Trophoblast cell (in vitro differentiated cells and primary cell): ENCODE measurements at regions not wholly inside any gene's neighbourhood (a gene's known extent, or its start where the extent isn't known, plus 50 kb on each side); places are given as distances from the start of the nearest gene placed in this dataset.

ENCODE experiments used
- DNase-seq, 2 donors: peaks; one replicate each; pipeline ENCODE4 v3.0.0-alpha.2; 2016
- H2AFZ ChIP-seq: 2 replicates; pipeline ENCODE4 v1.6.1; 2013; ENCODE audit warnings: low read length, moderate library complexity, mild to moderate bottlenecking; ENCODE audit not compliant: insufficient read depth, poor library complexity
- H2AK5ac ChIP-seq: 2 replicates; pipeline ENCODE4 v1.6.1; 2013; ENCODE audit warnings: mild to moderate bottlenecking, low read length
- H2BK120ac ChIP-seq: 2 replicates; pipeline ENCODE4 v1.6.1; 2013; ENCODE audit warnings: low read length, mild to moderate bottlenecking, moderate library complexity; ENCODE audit not compliant: insufficient read depth, poor library complexity
- H2BK12ac ChIP-seq: 2 replicates; pipeline ENCODE4 v1.6.1; 2013; ENCODE audit warnings: mild to moderate bottlenecking, low read length, moderate library complexity
- H2BK5ac ChIP-seq: 2 replicates; pipeline ENCODE4 v1.6.1; 2013; ENCODE audit warnings: low read length, low read depth, moderate library complexity, mild to moderate bottlenecking; ENCODE audit not compliant: poor library complexity
- H3K14ac ChIP-seq: 2 replicates; pipeline ENCODE4 v1.6.1; 2013; ENCODE audit warnings: mild to moderate bottlenecking, low read length
- H3K18ac ChIP-seq: 2 replicates; pipeline ENCODE4 v1.6.1; 2013; ENCODE audit warnings: mild to moderate bottlenecking, low read length
- H3K23ac ChIP-seq: 2 replicates; pipeline ENCODE4 v1.6.1; 2013; ENCODE audit warnings: low read length
- H3K27ac ChIP-seq: 2 replicates; pipeline ENCODE4 v1.5.1; 2013; ENCODE audit warnings: low read depth, mild to moderate bottlenecking, inconsistent platforms, low read length, moderate library complexity
- H3K27me3 ChIP-seq: 2 replicates; pipeline ENCODE4 v1.6.1; 2013; ENCODE audit warnings: inconsistent platforms, mild to moderate bottlenecking, low read length, moderate library complexity; ENCODE audit not compliant: insufficient read depth
- H3K36me3 ChIP-seq, 2 experiments: 1 replicate in 1 of 2; 2 replicates in 1 of 2; pipeline ENCODE4 v1.6.1; 2013; ENCODE audit warnings: low read length in 2 of 2, mild to moderate bottlenecking in 2 of 2, moderate library complexity in 1 of 2; ENCODE audit not compliant: insufficient read depth in 2 of 2, control insufficient read depth in 1 of 2
- H3K4ac ChIP-seq: 2 replicates; pipeline ENCODE4 v1.6.1; 2013; ENCODE audit warnings: low read depth, mild to moderate bottlenecking, low read length, moderate library complexity
- H3K4me1 ChIP-seq, 2 experiments: 1 replicate in 1 of 2; 2 replicates in 1 of 2; pipeline ENCODE4 v1.6.1; 2013; ENCODE audit warnings: low read length in 2 of 2, mild to moderate bottlenecking in 2 of 2, moderate library complexity in 1 of 2; ENCODE audit not compliant: insufficient read depth in 2 of 2, control insufficient read depth in 1 of 2
- H3K4me2 ChIP-seq: 2 replicates; pipeline ENCODE4 v1.6.1; 2013; ENCODE audit warnings: inconsistent platforms, mild to moderate bottlenecking, low read length, moderate library complexity
- H3K4me3 ChIP-seq: 2 replicates; pipeline ENCODE4 v1.5.1; 2013; ENCODE audit warnings: mild to moderate bottlenecking, low read depth, low read length, inconsistent platforms
- H3K79me1 ChIP-seq: one replicate; pipeline ENCODE4 v1.6.1; 2013; ENCODE audit warnings: low read length
- H3K79me2 ChIP-seq: 2 replicates; pipeline ENCODE4 v1.6.1; 2013; ENCODE audit warnings: low read length, mild to moderate bottlenecking; ENCODE audit not compliant: control insufficient read depth, insufficient read depth, poor library complexity
- H3K9ac ChIP-seq: 2 replicates; pipeline ENCODE4 v1.6.1; 2013; ENCODE audit warnings: mild to moderate bottlenecking, low read length
- H3K9me3 ChIP-seq: 2 replicates; pipeline ENCODE4 v1.6.1; 2013; ENCODE audit warnings: low read depth, mild to moderate bottlenecking, control low read depth, inconsistent platforms, low read length; ENCODE audit not compliant: insufficient read depth
- H4K12ac ChIP-seq: 2 replicates; pipeline ENCODE4 v1.6.1; 2013; ENCODE audit warnings: low read depth, mild to moderate bottlenecking, low read length, moderate library complexity
- H4K8ac ChIP-seq: 2 replicates; pipeline ENCODE4 v1.6.1; 2013; ENCODE audit warnings: low read depth, mild to moderate bottlenecking, low read length, moderate library complexity
- H4K91ac ChIP-seq: one replicate; pipeline ENCODE4 v1.6.1; 2013; ENCODE audit warnings: low read depth, mild to moderate bottlenecking, low read length, moderate library complexity
- WGBS: extraction: QIAGEN DNeasy Blood & Tissue Kit; methylation state at CpG from one replicate; pipeline ENCODE4 v1.1.7; 2013; ENCODE audit warnings: missing lambda C conversion rate; ENCODE audit not compliant: insufficient read length, insufficient coverage; ENCODE audit errors: extremely low coverage; 5-methylcytosine and 5-hydroxymethylcytosine counted together

DNA sequence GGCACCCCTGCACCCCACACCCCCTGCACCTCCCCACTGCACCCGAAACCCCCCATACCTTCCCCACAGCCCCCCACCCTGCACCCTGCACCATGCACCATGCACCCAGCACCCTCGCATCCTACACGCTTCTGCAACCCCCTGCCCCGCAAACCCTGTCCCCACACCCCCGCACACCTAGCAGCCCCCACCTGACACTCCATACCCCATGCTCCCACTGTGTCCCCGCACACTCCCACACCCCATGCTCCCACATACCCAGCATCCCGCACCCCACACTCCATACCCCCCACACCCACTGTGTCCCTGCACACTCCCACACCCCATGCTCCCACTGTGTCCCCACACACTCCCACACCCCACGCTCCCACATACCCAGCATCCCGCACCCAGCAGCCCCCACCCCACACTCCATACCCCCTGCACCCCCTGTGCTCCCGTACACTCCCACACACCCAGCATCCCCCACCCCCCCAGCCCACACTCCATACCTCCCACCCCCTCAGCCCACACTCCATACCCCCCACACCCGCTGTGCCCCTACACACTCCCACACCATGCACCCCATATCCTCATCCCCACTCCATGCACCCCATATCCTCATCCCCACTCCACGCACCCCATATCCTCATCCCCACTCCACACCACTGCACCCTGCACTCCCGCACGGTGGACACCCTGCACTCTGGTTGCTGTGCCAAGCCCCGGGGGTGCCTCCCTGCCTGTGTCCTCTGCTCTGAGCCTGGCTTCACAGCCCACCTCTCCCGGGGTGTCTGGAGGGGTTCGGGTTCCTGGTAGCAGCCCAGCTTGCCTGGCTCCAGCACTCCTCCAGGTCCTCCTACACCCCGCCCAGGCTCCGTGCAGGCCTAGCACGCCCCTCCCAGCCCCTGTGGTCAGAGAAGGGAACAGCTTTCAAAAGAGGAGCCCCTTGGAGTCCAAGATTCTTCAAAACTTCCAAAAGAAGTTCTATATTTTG lies 93.9 kb upstream of the CTDP1 start:
- Histone ChIP-seq H3K23ac (no peak overlapping the region), H3K4me1 (peaks cover 12 to 14% of the 10 kb centered on the region in 2 experiments), H3K9me3 (peaks cover 17% of the 10 kb centered on the region), H3K18ac (no peak overlapping the region), H3K27me3 (no peaks in the 10 kb centered on the region), H4K12ac (no peak overlapping the region), H3K36me3 (no peaks in the 10 kb centered on the region), H2BK12ac (no peak overlapping the region), H3K79me1 (peaks cover 4% of the 10 kb centered on the region), H4K8ac (no peak overlapping the region), H3K14ac (no peak overlapping the region), H3K79me2 (no peaks in the 10 kb centered on the region), H2BK5ac (no peak overlapping the region), H3K9ac (no peak overlapping the region), H3K4me2 (no peak overlapping the region), H2AK5ac (no peak overlapping the region), H4K91ac (no peak overlapping the region), H2BK120ac (no peak overlapping the region), H3K4me3 (no peak overlapping the region), H2AFZ (no peak overlapping the region), H3K4ac (no peak overlapping the region), H3K27ac (no peak overlapping the region)
- WGBS: 100% methylated on average over 1 of the region's 20 CpGs
- no peak for DNase-seq

GRCh38 chr18:79586436-79587225 lies 93.0 kb upstream of the CTDP1 start:
- no peak overlapping the region for H3K4me3 ChIP-seq
- no peak overlapping the region for H2BK5ac ChIP-seq
- no peaks in the 10 kb centered on the region for H3K79me2 ChIP-seq
- no peaks in the 10 kb centered on the region for H3K36me3 ChIP-seq
- H4K8ac ChIP-seq: no peak overlapping the region
- H2AFZ ChIP-seq: no peak overlapping the region
- no peak overlapping the region for H2AK5ac ChIP-seq
- no peaks in the 10 kb centered on the region for H3K27me3 ChIP-seq
- H3K18ac ChIP-seq: no peak overlapping the region
- peaks cover 17% of the 10 kb centered on the region for H3K9me3 ChIP-seq
- H3K4me1 ChIP-seq: peaks cover 12 to 14% of the 10 kb centered on the region in 2 experiments
- no peak for DNase-seq
- no peak overlapping the region for H2BK120ac ChIP-seq
- peaks cover 4% of the 10 kb centered on the region for H3K79me1 ChIP-seq
- no peak overlapping the region for H4K91ac ChIP-seq
- no peak overlapping the region for H2BK12ac ChIP-seq
- no peak overlapping the region for H3K27ac ChIP-seq
- no peak overlapping the region for H3K14ac ChIP-seq
- H3K4ac ChIP-seq: no peak overlapping the region
- WGBS: no CpG with 5 or more reads among the region's 34 CpGs
- H3K23ac ChIP-seq: no peak overlapping the region
- H3K9ac ChIP-seq: no peak overlapping the region
- H4K12ac ChIP-seq: no peak overlapping the region
- no peak overlapping the region for H3K4me2 ChIP-seq

- H2AFZ ChIP-seq: no peak overlapping the region
- no peak overlapping the region for H3K9ac ChIP-seq
- H3K4me2 ChIP-seq: no peak overlapping the region
- H2BK120ac ChIP-seq: no peak overlapping the region
- peaks cover 4% of the 10 kb centered on the region for H3K79me1 ChIP-seq
- no peaks in the 10 kb centered on the region for H3K79me2 ChIP-seq
- no peak overlapping the region for H3K14ac ChIP-seq
- no peak overlapping the region for H2BK5ac ChIP-seq
- no peak overlapping the region for H2BK12ac ChIP-seq
- H3K18ac ChIP-seq: no peak overlapping the region
- no peak overlapping the region for H4K8ac ChIP-seq
- peaks cover 12% of the 10 kb centered on the region for H3K9me3 ChIP-seq
- no CpG with 5 or more reads among the region's 16 CpGs for WGBS
- peaks cover 12 to 14% of the 10 kb centered on the region in 2 experiments for H3K4me1 ChIP-seq
- H3K4me3 ChIP-seq: no peak overlapping the region
- no peak overlapping the region for H3K4ac ChIP-seq
- no peak overlapping the region for H4K91ac ChIP-seq
- DNase-seq: no peak
- H3K27me3 ChIP-seq: no peaks in the 10 kb centered on the region
- H2AK5ac ChIP-seq: no peak overlapping the region
- H3K23ac ChIP-seq: no peak overlapping the region
- H3K27ac ChIP-seq: no peak overlapping the region
- no peak overlapping the region for H4K12ac ChIP-seq
- no peaks in the 10 kb centered on the region for H3K36me3 ChIP-seq
These were observed 92.3 kb upstream of the CTDP1 start for GRCh38 chr18:79587226-79587741.

- Histone ChIP-seq H3K79me2 (no peaks in the 10 kb centered on the region), H3K9me3 (peaks cover 5% of the 10 kb centered on the region), H4K8ac (no peak overlapping the region), H3K4me2 (no peak overlapping the region), H3K18ac (no peak overlapping the region), H2BK5ac (peak overlapping the region; percentile 7), H3K27me3 (no peaks in the 10 kb centered on the region), H3K9ac (no peak overlapping the region), H2AK5ac (no peak overlapping the region), H3K14ac (peak overlapping the region; percentile 26), H3K27ac (peak overlapping the region; percentile 6), H3K4ac (no peak overlapping the region), H2BK12ac (no peak overlapping the region), H4K91ac (peak overlapping the region; percentile 25), H4K12ac (no peak overlapping the region), H2AFZ (no peak overlapping the region), H3K36me3 (no peaks in the 10 kb centered on the region), H3K79me1 (peaks cover 4% of the 10 kb centered on the region), H3K23ac (no peak overlapping the region), H2BK120ac (no peak overlapping the region), H3K4me1 (peaks cover 12 to 14% of the 10 kb centered on the region in 2 experiments), H3K4me3 (no peak overlapping the region)
- no CpG with 5 or more reads among the region's 32 CpGs for WGBS
- no peak for DNase-seq
These were observed 91.6 kb upstream of the CTDP1 start for GRCh38 chr18:79587779-79588635.
